Thyroid gland (tissue), 4 donors: ENCODE measurements at regions not wholly inside any gene's neighbourhood (a gene's known extent, or its start where the extent isn't known, plus 50 kb on each side); places are given as distances from the start of the nearest gene placed in this dataset.
"Not testable (repeated sequence)": the region's sequence is repeated elsewhere in the genome, so short reads cannot be mapped to it uniquely, and the experiment has no call there.

Experiments
- DNase-seq, 2 donors: peaks; one replicate each; pipeline ENCODE4 v3.0.0-alpha.2; 2019
- H3K27ac ChIP-seq, 3 donors: fragments of 200-600 bp; sonication (generic); 1 replicate in 2 of 3; 2 replicates in 1 of 3; pipeline ENCODE4 v1.5.1; 2016 to 2019; ENCODE audit warnings: mild to moderate bottlenecking in 1 of 3, moderate library complexity in 1 of 3
- H3K27me3 ChIP-seq: fragments of 200-600 bp; sonication (generic); one replicate; pipeline ENCODE4 v1.5.1; 2019
- H3K36me3 ChIP-seq, 2 donors: fragments of 200-600 bp; sonication (generic); one replicate each; pipeline ENCODE4 v1.5.1; 2016 to 2019
- H3K4me1 ChIP-seq, 2 donors: fragments of 200-600 bp; sonication (generic); one replicate each; pipeline ENCODE4 v1.5.1; 2017 to 2019
- H3K4me3 ChIP-seq, 3 donors: fragments of 200-600 bp; sonication (generic); replicated peaks in 1 of 3; 1 replicate in 2 of 3; 2 replicates in 1 of 3; pipeline ENCODE4 v1.5.1; 2016; ENCODE audit warnings: mild to moderate bottlenecking in 1 of 3
- H3K9me3 ChIP-seq: fragments of 200-600 bp; sonication (generic); one replicate; pipeline ENCODE4 v1.5.1; 2017
- WGBS, 2 donors: methylation state at CpG; one replicate each; pipeline ENCODE4 v1.1.5; 2017; 5-methylcytosine and 5-hydroxymethylcytosine counted together
- intact Hi-C: fragments of 100-400 bp; cut with DNase I; formaldehyde crosslinking; loops from one replicate; pipeline ENCODE4 v1.15.1; 2023
- TF ChIP-seq, protein P1 (sequence below), 6 experiments: fragments of 200-600 bp in 3 of 6; fragments of 450-650 bp in 3 of 6; sonication (generic) in 3 of 6; IDR thresholded peaks; one replicate each; pipeline ENCODE4 v1.5.1; 2016 to 2019; ENCODE audit warnings: antibody characterized with exemption in 6 of 6, mild to moderate bottlenecking in 2 of 6, inconsistent platforms in 1 of 6, moderate library complexity in 1 of 6

DNA sequence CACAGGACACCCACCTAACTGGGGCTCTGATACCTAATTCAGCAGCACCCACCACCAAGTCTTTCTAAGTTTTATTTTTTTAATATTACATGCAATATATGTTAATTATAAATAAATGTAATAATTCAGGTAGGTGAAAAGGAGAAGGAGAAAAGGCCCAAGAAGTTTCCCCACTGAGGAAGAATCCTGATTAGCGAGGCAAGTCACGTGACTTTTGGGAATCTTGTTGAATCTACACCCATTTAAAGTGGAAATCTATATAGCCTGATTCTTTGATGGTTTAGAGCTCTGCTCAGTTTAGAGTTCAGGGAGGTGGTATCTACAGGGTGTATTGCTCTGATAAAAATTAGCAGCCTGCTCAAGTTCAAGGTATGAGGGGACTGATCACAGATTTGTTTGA, 947.1 kb upstream of the DEFB115 start:
- H3K27me3 ChIP-seq, H3K27ac ChIP-seq, H3K36me3 ChIP-seq, H3K4me3 ChIP-seq, H3K9me3 ChIP-seq, H3K4me1 ChIP-seq, intact Hi-C loops, DNase-seq: not testable (repeated sequence)
- WGBS, 2 donors: 74 to 88% methylated on average over 2 of the region's 2 CpGs

DNA sequence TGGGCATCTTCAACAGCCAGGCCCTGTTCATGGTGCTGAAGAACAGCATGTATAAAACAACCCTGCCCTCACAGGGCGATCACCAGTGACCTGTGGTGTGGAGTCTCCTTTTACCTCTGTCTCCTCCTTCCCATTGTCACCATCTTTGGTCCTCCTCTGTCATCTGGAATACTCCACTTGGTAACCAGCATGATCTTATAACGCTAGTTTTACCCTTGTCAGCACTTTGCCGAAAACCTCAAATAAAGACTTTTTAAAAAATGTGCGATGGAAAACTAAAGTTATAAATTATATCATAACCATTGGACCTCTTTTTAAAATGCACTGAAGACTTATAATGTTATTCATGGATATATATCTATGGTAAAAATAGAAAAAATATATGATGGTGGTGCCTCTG, 945.2 kb upstream of the DEFB115 start:
- H3K27ac ChIP-seq, H3K4me3 ChIP-seq, intact Hi-C loops, DNase-seq, H3K27me3 ChIP-seq, H3K9me3 ChIP-seq, H3K4me1 ChIP-seq, H3K36me3 ChIP-seq: not testable (repeated sequence)
- 89 to 91% methylated on average over 4 of the region's 4 CpGs for WGBS, 2 donors

DNA sequence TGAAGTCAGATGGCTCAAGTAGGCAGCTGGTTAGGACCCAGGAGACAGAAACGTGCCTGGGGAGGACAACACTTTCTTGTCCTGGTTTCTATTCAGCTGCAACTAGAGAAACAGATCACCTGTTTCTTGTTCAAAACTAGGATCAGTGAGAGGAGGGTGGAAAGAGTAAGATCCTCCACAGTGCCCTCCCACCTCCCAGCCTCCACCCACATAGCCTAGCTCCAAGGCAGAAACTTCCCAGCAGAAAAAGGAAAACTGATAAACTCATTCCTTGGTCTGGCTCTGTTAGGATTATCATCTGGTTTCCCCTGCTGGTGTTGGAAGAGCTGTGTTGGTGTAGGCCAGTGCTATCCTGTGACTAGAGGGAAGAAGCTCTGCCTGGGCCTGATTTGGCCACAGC, 943.8 kb upstream of the DEFB115 start:
- H3K27me3 ChIP-seq, intact Hi-C loops, H3K36me3 ChIP-seq, H3K4me1 ChIP-seq, DNase-seq, H3K27ac ChIP-seq, H3K4me3 ChIP-seq, H3K9me3 ChIP-seq: not testable (repeated sequence)
- WGBS, 2 donors: 63 to 71% methylated on average over 1 of the region's 1 CpG

DNA sequence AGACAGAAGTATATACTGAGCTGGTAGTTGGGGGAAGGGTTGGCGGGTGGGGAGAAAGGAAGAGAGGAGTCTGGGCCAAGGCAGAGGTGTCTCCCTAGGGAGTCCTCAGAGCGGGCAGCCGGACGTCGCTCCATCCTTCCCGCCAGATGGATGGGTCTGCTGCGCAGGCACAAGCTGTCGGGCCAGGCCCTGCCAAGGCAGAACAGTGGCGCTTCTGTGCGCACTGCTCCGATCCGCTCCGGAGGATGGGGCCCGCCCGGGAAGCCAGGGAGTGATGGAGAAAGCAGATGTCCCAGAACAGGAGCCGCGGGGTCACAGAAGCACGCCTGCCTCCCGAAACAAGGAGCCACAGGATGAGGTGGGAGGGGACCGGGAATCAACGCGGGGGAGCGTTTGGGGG, 941.4 kb upstream of the DEFB115 start:
- intact Hi-C loops, DNase-seq, H3K27me3 ChIP-seq, H3K9me3 ChIP-seq, H3K36me3 ChIP-seq, H3K4me1 ChIP-seq, H3K27ac ChIP-seq, H3K4me3 ChIP-seq: not testable (repeated sequence)
- WGBS, 2 donors: 8% methylated on average over 18 to 20 of the region's 23 CpGs

DNA sequence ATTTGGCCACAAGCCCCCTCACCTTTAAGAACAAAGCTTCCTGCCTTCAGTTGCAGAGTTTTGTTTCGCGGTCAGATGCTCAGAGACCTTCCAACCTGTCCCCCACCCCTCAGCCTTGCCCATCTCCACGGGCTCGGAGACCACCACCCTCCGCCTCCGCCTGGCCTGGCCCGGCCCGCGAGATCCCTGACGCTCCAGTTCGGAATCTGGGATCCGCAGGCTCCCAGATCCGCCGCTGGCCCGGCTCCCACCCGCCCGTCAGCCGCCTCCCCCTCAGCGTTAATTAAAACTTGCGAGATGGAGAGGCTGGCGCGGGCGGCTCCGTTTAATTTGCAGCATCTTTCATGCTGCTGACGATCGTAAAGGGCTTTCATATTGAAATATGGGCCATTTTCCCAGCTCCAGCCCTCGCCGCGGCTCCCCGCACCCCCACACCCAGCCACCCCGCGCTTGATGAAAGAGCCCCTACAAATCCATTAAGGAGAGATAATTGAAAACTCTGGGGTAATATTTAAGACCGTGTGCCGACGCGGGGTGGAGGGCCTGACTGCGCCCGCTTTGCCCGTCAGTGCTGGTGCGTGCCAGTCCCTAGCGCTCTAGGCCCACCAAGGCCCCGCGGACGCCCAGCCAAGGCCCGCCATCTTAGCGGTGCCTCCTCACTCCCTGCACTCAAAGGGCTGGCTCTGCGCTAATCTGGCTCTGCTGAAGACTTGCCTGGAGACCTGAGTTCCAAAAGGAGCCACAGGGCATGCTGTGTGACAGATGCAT, 940.7 kb upstream of the DEFB115 start:
- not testable (repeated sequence) for H3K4me3 ChIP-seq

DNA sequence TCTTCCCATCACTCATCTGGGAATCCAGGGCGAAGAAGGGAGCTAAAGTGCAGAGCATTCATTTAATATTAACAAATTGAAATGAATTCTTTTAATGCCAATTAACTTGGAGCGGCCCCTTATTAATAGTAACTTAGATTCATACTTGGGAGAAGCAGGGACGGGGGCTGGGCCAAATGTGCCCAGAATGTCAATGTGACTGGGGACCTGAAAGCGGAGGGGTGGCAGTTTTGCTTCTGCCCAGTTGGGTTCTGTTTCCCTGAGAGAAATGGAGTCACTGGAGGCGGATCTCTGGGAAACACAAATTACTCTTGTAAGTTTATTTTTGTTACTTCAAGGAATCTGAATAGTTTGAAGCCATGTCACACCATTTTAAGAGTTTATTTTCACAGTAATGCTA, 923.7 kb upstream of the DEFB115 start:
- H3K27me3 ChIP-seq, H3K9me3 ChIP-seq, DNase-seq, H3K27ac ChIP-seq, H3K36me3 ChIP-seq, H3K4me1 ChIP-seq, intact Hi-C loops, H3K4me3 ChIP-seq: not testable (repeated sequence)
- 73 to 76% methylated on average over 5 of the region's 5 CpGs for WGBS, 2 donors

More for the DNA sequence above, 940.7 kb upstream of the DEFB115 start:
- H3K27me3 ChIP-seq, H3K27ac ChIP-seq, H3K9me3 ChIP-seq, H3K36me3 ChIP-seq, DNase-seq, intact Hi-C loops, H3K4me1 ChIP-seq: not testable (repeated sequence)
- 14 to 20% methylated on average over 18 to 46 of the region's 47 CpGs for WGBS, 2 donors

DNA sequence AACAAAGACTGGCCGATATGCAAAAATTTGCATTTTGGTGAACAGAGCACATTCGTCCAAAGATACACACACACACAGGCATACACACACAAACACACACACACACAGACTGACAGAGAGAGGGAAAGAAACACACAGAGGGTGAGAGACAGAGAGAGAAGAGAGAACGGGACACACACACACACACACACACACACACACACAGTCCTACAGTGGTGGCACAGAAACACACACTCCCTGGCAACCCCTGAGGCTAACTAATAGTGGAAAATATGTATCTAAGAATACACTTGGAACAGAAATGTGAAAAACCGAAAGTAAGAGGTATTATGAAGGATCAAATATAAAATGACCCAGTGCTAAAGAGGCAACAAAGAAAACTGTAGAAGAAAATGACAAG, 919.9 kb upstream of the DEFB115 start:
- H3K4me3 ChIP-seq, intact Hi-C loops, H3K4me1 ChIP-seq, H3K9me3 ChIP-seq, H3K27me3 ChIP-seq, DNase-seq, H3K27ac ChIP-seq, H3K36me3 ChIP-seq: not testable (repeated sequence)
- 66 to 77% methylated on average over 4 of the region's 4 CpGs for WGBS, 2 donors

DNA sequence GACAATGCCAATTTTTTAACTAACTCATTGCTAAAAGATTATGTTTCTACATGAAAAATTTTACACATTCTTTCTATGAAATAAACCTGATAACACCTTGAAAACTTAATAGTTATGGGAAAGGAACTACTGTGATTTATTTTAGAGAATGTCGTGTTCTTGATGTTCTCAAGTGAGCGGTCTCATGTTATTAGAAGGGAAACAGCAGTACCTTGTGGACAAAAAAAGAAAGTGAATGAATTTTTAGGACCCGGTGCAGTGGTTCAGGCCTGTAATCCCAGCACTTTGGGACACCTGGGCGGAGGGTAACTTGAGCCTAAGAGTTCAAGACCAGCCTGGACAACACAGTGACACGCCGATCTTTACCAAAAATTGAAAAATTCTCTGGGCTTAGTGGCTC, 908.5 kb upstream of the DEFB115 start:
- 50 to 55% methylated on average over 6 of the region's 6 CpGs for WGBS, 2 donors
- intact Hi-C loops: loop anchor here (10.0 kb wide), 1 partner anchor 64 kb away; no protein-coding TSS in a partner anchor
- H3K4me1 ChIP-seq, DNase-seq, H3K27ac ChIP-seq, H3K9me3 ChIP-seq, H3K27me3 ChIP-seq, H3K4me3 ChIP-seq, H3K36me3 ChIP-seq: not testable (repeated sequence)

DNA sequence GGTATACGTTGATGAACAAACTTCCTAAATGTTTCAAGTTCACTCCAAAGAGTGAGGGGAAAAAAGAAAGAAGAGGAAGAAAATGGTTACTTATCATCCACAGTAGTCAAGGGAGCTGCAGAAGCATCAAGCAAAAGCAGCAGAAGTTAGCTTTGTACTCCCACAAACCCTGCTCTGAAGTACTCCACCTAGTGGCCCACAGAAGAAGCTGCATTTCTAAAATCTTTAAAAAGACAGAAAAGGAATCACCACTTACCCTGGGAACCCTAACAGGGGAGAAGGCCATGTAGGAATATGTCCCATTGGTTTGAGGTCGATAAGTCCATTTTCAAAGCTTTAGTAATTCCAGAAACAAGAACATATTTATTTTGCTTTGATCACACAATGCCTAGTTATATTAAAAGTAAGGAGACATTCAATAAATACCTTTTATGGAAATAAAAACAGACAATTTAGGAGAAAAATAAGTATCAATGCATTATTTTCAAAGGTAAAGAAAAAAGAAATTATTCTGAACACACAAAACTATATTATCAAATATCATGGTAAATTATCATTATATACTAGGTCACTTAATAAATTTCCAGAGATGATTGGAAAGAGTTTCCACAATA, 900.5 kb upstream of the DEFB115 start:
- H3K4me1 ChIP-seq, H3K27ac ChIP-seq, DNase-seq, H3K4me3 ChIP-seq, H3K9me3 ChIP-seq, intact Hi-C loops, H3K27me3 ChIP-seq, H3K36me3 ChIP-seq: not testable (repeated sequence)
- 14 to 21% methylated on average over 2 of the region's 2 CpGs for WGBS, 2 donors
- TF ChIP-seq, protein P1, sequence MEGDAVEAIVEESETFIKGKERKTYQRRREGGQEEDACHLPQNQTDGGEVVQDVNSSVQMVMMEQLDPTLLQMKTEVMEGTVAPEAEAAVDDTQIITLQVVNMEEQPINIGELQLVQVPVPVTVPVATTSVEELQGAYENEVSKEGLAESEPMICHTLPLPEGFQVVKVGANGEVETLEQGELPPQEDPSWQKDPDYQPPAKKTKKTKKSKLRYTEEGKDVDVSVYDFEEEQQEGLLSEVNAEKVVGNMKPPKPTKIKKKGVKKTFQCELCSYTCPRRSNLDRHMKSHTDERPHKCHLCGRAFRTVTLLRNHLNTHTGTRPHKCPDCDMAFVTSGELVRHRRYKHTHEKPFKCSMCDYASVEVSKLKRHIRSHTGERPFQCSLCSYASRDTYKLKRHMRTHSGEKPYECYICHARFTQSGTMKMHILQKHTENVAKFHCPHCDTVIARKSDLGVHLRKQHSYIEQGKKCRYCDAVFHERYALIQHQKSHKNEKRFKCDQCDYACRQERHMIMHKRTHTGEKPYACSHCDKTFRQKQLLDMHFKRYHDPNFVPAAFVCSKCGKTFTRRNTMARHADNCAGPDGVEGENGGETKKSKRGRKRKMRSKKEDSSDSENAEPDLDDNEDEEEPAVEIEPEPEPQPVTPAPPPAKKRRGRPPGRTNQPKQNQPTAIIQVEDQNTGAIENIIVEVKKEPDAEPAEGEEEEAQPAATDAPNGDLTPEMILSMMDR (IDR thresholded peaks at IDR 0.05): peak in 4 of 6 experiments; percentile 24 to 80 (median 38)

DNA sequence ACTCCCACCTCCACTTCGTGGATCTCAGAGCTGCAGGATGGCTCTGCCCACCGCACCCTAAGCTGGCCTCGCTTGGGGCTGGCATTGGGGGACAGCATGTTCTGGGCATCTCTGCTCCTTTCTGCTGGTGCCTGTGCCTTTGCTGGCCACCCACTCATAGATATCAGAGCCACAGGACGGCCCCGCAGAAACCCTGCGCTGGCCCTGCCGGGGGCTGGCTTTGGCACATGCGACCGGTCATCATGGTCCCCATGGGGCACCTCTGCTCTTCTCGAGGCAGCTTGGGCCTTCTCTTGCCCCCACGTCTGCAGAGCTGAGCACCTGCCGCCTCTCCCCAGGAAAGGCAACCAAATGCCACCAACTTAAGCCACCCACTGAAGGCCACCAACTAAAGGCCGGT, 895.7 kb upstream of the DEFB115 start:
- H3K4me1 ChIP-seq, H3K9me3 ChIP-seq, H3K4me3 ChIP-seq, H3K27ac ChIP-seq, H3K27me3 ChIP-seq, H3K36me3 ChIP-seq, DNase-seq, intact Hi-C loops: not testable (repeated sequence)
- 80% methylated on average over 5 to 7 of the region's 13 CpGs for WGBS, 2 donors

DNA sequence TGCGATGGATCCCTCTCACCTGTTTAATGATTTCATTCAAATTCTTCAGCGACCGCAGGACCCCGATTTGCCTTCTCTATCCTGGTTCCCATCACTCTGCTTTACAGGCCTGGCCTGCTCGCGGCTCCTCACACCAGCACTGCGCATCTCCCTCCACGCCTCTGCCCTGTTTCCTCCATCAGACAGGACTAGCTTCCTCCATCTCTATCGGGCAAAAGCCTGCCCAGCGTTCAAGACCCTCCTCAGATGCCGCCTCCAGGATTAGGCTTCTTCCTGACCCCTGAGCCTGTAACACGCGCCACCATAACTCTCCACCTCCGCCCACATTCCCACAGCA, 881.1 kb upstream of the DEFB115 start:
- 78 to 79% methylated on average over 14 of the region's 14 CpGs for WGBS, 2 donors
- H3K4me1 ChIP-seq, H3K36me3 ChIP-seq, H3K27me3 ChIP-seq, DNase-seq, intact Hi-C loops, H3K9me3 ChIP-seq: not testable (repeated sequence)
- Histone ChIP-seq H3K27ac (peak overlapping the region in 1 of 3 donors; percentile 53), H3K4me3 (peak overlapping the region; percentile 8 to 62 (median 35))
